ENCODE measurements at regions not wholly inside any gene's neighbourhood (a gene's known extent, or its start where the extent isn't known, plus 50 kb on each side); places are given as distances from the start of the nearest gene placed in this dataset.

DNA sequence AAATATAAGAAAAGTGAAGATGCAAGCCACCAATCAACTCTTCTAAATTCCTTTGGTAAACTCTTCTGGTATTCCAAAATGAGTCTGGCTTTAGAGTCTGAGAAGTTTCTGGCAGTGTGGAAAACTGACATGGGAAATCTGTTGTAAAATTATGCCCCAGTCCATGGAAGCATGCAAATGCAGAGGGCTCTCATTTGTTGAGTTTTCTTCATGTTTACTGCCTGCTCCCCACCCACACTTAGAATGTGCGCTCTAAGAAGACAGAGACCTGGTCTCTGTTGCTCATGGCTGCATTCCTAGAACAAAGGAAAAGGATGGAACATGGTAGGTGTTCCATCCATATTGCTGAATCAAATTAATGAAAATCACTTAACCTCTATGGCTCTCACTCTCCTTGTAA lies 411.8 kb upstream of the PDZRN3 start:
- no peak for TF ChIP-seq EP300 (IDR thresholded peaks at IDR 0.05)
- no peak for TF ChIP-seq POLR2A (IDR thresholded peaks at IDR 0.05; ENCODE audit: low read depth)
- TF ChIP-seq, protein P1, sequence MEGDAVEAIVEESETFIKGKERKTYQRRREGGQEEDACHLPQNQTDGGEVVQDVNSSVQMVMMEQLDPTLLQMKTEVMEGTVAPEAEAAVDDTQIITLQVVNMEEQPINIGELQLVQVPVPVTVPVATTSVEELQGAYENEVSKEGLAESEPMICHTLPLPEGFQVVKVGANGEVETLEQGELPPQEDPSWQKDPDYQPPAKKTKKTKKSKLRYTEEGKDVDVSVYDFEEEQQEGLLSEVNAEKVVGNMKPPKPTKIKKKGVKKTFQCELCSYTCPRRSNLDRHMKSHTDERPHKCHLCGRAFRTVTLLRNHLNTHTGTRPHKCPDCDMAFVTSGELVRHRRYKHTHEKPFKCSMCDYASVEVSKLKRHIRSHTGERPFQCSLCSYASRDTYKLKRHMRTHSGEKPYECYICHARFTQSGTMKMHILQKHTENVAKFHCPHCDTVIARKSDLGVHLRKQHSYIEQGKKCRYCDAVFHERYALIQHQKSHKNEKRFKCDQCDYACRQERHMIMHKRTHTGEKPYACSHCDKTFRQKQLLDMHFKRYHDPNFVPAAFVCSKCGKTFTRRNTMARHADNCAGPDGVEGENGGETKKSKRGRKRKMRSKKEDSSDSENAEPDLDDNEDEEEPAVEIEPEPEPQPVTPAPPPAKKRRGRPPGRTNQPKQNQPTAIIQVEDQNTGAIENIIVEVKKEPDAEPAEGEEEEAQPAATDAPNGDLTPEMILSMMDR (IDR thresholded peaks at IDR 0.05) = no peak
